Activated naive CD8-positive, alpha-beta T cell treated with anti-CD3 and anti-CD28 coated beads, Interleukin-2, amount 50 U/mL, for 24 hours (primary cell): ENCODE measurements at regions not wholly inside any gene's neighbourhood (a gene's known extent, or its start where the extent isn't known, plus 50 kb on each side); places are given as distances from the start of the nearest gene placed in this dataset.

Source experiments
- ATAC-seq: fragments of 150-1000 bp; cut with Tn5 transposase; one replicate; pipeline ENCODE4 v1.10.0; 2021
- DNase-seq: peaks from one replicate; pipeline ENCODE4 v3.0.0; 2021
- H3K27ac Mint-ChIP-seq: one replicate; pipeline ENCODE4 v1.8.0; 2021; ENCODE audit warnings: mild to moderate bottlenecking, mixed read lengths
- H3K27me3 Mint-ChIP-seq: one replicate; pipeline ENCODE4 v1.8.0; 2021; ENCODE audit warnings: mixed read lengths
- H3K36me3 Mint-ChIP-seq: one replicate; pipeline ENCODE4 v1.8.0; 2021; ENCODE audit warnings: low read depth, mixed read lengths
- H3K4me1 Mint-ChIP-seq: one replicate; pipeline ENCODE4 v1.8.0; 2021; ENCODE audit warnings: mixed read lengths
- H3K4me3 Mint-ChIP-seq: one replicate; pipeline ENCODE4 v1.8.0; 2021; ENCODE audit warnings: mild to moderate bottlenecking, moderate library complexity, mixed read lengths
- H3K9me3 Mint-ChIP-seq: one replicate; pipeline ENCODE4 v1.8.0; 2021; ENCODE audit warnings: mixed read lengths

- ATAC-seq: no peak
- Mint-ChIP-seq H3K4me1 (no peaks in the 10 kb centered on the region), H3K36me3 (no peaks in the 10 kb centered on the region), H3K4me3 (no peak overlapping the region), H3K27me3 (no peaks in the 10 kb centered on the region), H3K27ac (no peak overlapping the region), H3K9me3 (no peaks in the 10 kb centered on the region)
- no peak for DNase-seq
Observed at GRCh38 chr2:120481446-120482194, 135.7 kb downstream of the INHBB start.

- no peak overlapping the region for H3K4me3 Mint-ChIP-seq
- no peaks in the 10 kb centered on the region for H3K9me3 Mint-ChIP-seq
- no peaks in the 10 kb centered on the region for H3K36me3 Mint-ChIP-seq
- H3K4me1 Mint-ChIP-seq: no peaks in the 10 kb centered on the region
- no peak overlapping the region for H3K27ac Mint-ChIP-seq
- no peaks in the 10 kb centered on the region for H3K27me3 Mint-ChIP-seq
- ATAC-seq (no peak), DNase-seq (no peak)
Observed at GRCh38 chr2:120482334-120482733, 136.4 kb downstream of the INHBB start.

- ATAC-seq (no peak), DNase-seq (no peak)
- Mint-ChIP-seq H3K27me3 (no peaks in the 10 kb centered on the region), H3K9me3 (no peaks in the 10 kb centered on the region), H3K36me3 (no peaks in the 10 kb centered on the region), H3K4me1 (no peaks in the 10 kb centered on the region), H3K4me3 (no peak overlapping the region), H3K27ac (no peak overlapping the region)
Observed at GRCh38 chr2:120483355-120483754, 137.4 kb downstream of the INHBB start.

GRCh38 chr2:120485096-120485495 is 139.2 kb downstream of the INHBB start:
- no peak overlapping the region for H3K27ac Mint-ChIP-seq
- H3K36me3 Mint-ChIP-seq: no peaks in the 10 kb centered on the region
- no peaks in the 10 kb centered on the region for H3K9me3 Mint-ChIP-seq
- no peaks in the 10 kb centered on the region for H3K27me3 Mint-ChIP-seq
- no peak overlapping the region for H3K4me3 Mint-ChIP-seq
- H3K4me1 Mint-ChIP-seq: no peaks in the 10 kb centered on the region
- no peak for ATAC-seq
- no peak for DNase-seq

- ATAC-seq: no peak
- DNase-seq: no peak
- Mint-ChIP-seq H3K36me3 (no peaks in the 10 kb centered on the region), H3K9me3 (no peaks in the 10 kb centered on the region), H3K27ac (no peak overlapping the region), H3K4me3 (no peak overlapping the region), H3K4me1 (no peaks in the 10 kb centered on the region), H3K27me3 (peaks cover 5% of the 10 kb centered on the region)
Observed at GRCh38 chr2:120486441-120486840, 140.5 kb downstream of the INHBB start.

- no peaks in the 10 kb centered on the region for H3K9me3 Mint-ChIP-seq
- ATAC-seq: no peak
- H3K4me1 Mint-ChIP-seq: no peaks in the 10 kb centered on the region
- no peaks in the 10 kb centered on the region for H3K36me3 Mint-ChIP-seq
- no peak overlapping the region for H3K4me3 Mint-ChIP-seq
- peaks cover 5% of the 10 kb centered on the region for H3K27me3 Mint-ChIP-seq
- no peak overlapping the region for H3K27ac Mint-ChIP-seq
- no peak for DNase-seq
Observed at GRCh38 chr2:120486946-120487345, 141.0 kb downstream of the INHBB start.

- Mint-ChIP-seq H3K27ac (no peak overlapping the region), H3K27me3 (peaks cover 5% of the 10 kb centered on the region), H3K4me1 (no peaks in the 10 kb centered on the region), H3K36me3 (no peaks in the 10 kb centered on the region), H3K9me3 (no peaks in the 10 kb centered on the region), H3K4me3 (no peak overlapping the region)
- DNase-seq (no peak), ATAC-seq (no peak)
Observed at GRCh38 chr2:120488531-120488930, 142.6 kb downstream of the INHBB start.

- no peak for DNase-seq
- no peak overlapping the region for H3K27ac Mint-ChIP-seq
- no peaks in the 10 kb centered on the region for H3K9me3 Mint-ChIP-seq
- peaks cover 5% of the 10 kb centered on the region for H3K27me3 Mint-ChIP-seq
- no peak for ATAC-seq
- H3K4me1 Mint-ChIP-seq: no peaks in the 10 kb centered on the region
- no peaks in the 10 kb centered on the region for H3K36me3 Mint-ChIP-seq
- H3K4me3 Mint-ChIP-seq: no peak overlapping the region
Observed at GRCh38 chr2:120489023-120489422, 143.1 kb downstream of the INHBB start.

GRCh38 chr2:120490091-120490798 is 144.3 kb downstream of the INHBB start:
- Mint-ChIP-seq H3K36me3 (no peaks in the 10 kb centered on the region), H3K4me1 (no peaks in the 10 kb centered on the region), H3K9me3 (no peaks in the 10 kb centered on the region), H3K4me3 (no peak overlapping the region), H3K27ac (no peak overlapping the region), H3K27me3 (peaks cover 5% of the 10 kb centered on the region)
- DNase-seq (no peak), ATAC-seq (no peak)

- ATAC-seq (no peak), DNase-seq (no peak)
- Mint-ChIP-seq H3K27ac (no peak overlapping the region), H3K36me3 (no peaks in the 10 kb centered on the region), H3K27me3 (peaks cover 5% of the 10 kb centered on the region), H3K9me3 (no peaks in the 10 kb centered on the region), H3K4me1 (no peaks in the 10 kb centered on the region), H3K4me3 (no peak overlapping the region)
Observed at GRCh38 chr2:120491111-120491625, 145.2 kb downstream of the INHBB start.

- H3K4me1 Mint-ChIP-seq: no peaks in the 10 kb centered on the region
- DNase-seq: no peak
- no peak overlapping the region for H3K4me3 Mint-ChIP-seq
Observed at GRCh38 chr2:120493231-120493630, 147.3 kb downstream of the INHBB start.

GRCh38 chr2:120494446-120494845 is 148.5 kb downstream of the INHBB start:
- no peaks in the 10 kb centered on the region for H3K36me3 Mint-ChIP-seq
- no peak overlapping the region for H3K4me3 Mint-ChIP-seq
- ATAC-seq (no peak), DNase-seq (no peak)
- H3K4me1 Mint-ChIP-seq: no peaks in the 10 kb centered on the region
- H3K27me3 Mint-ChIP-seq: peaks cover 5% of the 10 kb centered on the region
- no peaks in the 10 kb centered on the region for H3K9me3 Mint-ChIP-seq
- H3K27ac Mint-ChIP-seq: no peak overlapping the region

More at GRCh38 chr2:120493231-120493630, 147.3 kb downstream of the INHBB start:
- peaks cover 5% of the 10 kb centered on the region for H3K27me3 Mint-ChIP-seq
- H3K36me3 Mint-ChIP-seq: no peaks in the 10 kb centered on the region
- ATAC-seq: no peak
- H3K9me3 Mint-ChIP-seq: no peaks in the 10 kb centered on the region
- H3K27ac Mint-ChIP-seq: no peak overlapping the region

- H3K27me3 Mint-ChIP-seq: peaks cover 3% of the 10 kb centered on the region
- ATAC-seq: no peak
- no peak overlapping the region for H3K4me3 Mint-ChIP-seq
- H3K9me3 Mint-ChIP-seq: no peaks in the 10 kb centered on the region
- no peaks in the 10 kb centered on the region for H3K36me3 Mint-ChIP-seq
- H3K4me1 Mint-ChIP-seq: no peaks in the 10 kb centered on the region
- no peak for DNase-seq
- no peak overlapping the region for H3K27ac Mint-ChIP-seq
Observed at GRCh38 chr2:120495586-120495985, 149.7 kb downstream of the INHBB start.

GRCh38 chr2:120496235-120496634 is 150.3 kb downstream of the INHBB start:
- Mint-ChIP-seq H3K27ac (no peak overlapping the region), H3K9me3 (no peaks in the 10 kb centered on the region), H3K27me3 (peaks cover under 1% of the 10 kb centered on the region), H3K4me3 (no peak overlapping the region), H3K4me1 (no peaks in the 10 kb centered on the region), H3K36me3 (no peaks in the 10 kb centered on the region)
- no peak for DNase-seq
- ATAC-seq: no peak

GRCh38 chr2:120496759-120497158 is 150.8 kb downstream of the INHBB start:
- H3K36me3 Mint-ChIP-seq: no peaks in the 10 kb centered on the region
- no peaks in the 10 kb centered on the region for H3K9me3 Mint-ChIP-seq
- H3K27ac Mint-ChIP-seq: no peak overlapping the region
- no peaks in the 10 kb centered on the region for H3K4me1 Mint-ChIP-seq
- no peak overlapping the region for H3K4me3 Mint-ChIP-seq
- DNase-seq (no peak), ATAC-seq (no peak)
- H3K27me3 Mint-ChIP-seq: no peaks in the 10 kb centered on the region
